K562 (cell line): ENCODE measurements at regions not wholly inside any gene's neighbourhood (a gene's known extent, or its start where the extent isn't known, plus 50 kb on each side); places are given as distances from the start of the nearest gene placed in this dataset.

Experiments used
- ATAC-seq: fragments of 200-7000 bp; cut with Tn5 transposase; 3 replicates; pipeline ENCODE4 v1.9.1; 2020; ENCODE audit warnings: moderate library complexity
- BruUV-seq: library from RNA; stranded (reverse); fragments of 400-500 nt; replicated peaks from 2 replicates; lab custom pipeline; 2021; lab: Mats Ljungman, UMichigan
- CTCF ChIA-PET: fragments of 300-600 bp; formaldehyde crosslinking; extraction: SDS; loops from one replicate; lab custom pipeline; 2021; ENCODE audit warnings: low intra/inter-chr PET ratio; lab: Yijun Ruan, JAX
- POLR2A ChIA-PET: fragments of 300-600, 350-650 bp; sonication (Branson Sonifier 250); formaldehyde crosslinking; extraction: SDS; loops from one replicate; lab custom pipeline; 2021; ENCODE audit warnings: antibody characterized with exemption, inconsistent platforms; lab: Yijun Ruan, JAX
- DNase-seq, 4 experiments: peaks; one replicate each; pipeline versions ENCODE4 v3.0.0 to v3.0.0-alpha.2; 2011 to 2018; ENCODE audit warnings: low spot score in 3 of 4, mixed read lengths in 3 of 4; ENCODE audit errors: extremely low read depth in 1 of 4
- FAIRE-seq: peaks from 2 replicates; lab custom pipeline; 2011; peaks lifted over from hg19 to GRCh38; lab: Jason Lieb, UNC
- H2AFZ ChIP-seq: 2 replicates; pipeline ENCODE4 v1.6.0; 2011; ENCODE audit warnings: low read depth, low read length, control low read depth, inconsistent platforms
- H3K27ac ChIP-seq: fragments of 200-600 bp; 3 replicates; pipeline ENCODE4 v1.8.0; 2011; ENCODE audit warnings: low read depth, mild to moderate bottlenecking, control low read depth, inconsistent platforms, low read length, moderate library complexity, mixed read lengths; ENCODE audit errors: extremely low read depth
- H3K27me3 ChIP-seq, 2 experiments: fragments of 300-600 bp in 1 of 2; 2 replicates in 1 of 2; 3 replicates in 1 of 2; pipeline versions ENCODE4 v1.6.0 to v1.8.0; 2011; ENCODE audit warnings: inconsistent platforms in 2 of 2, low read length in 2 of 2, mild to moderate bottlenecking in 1 of 2, mixed read lengths in 1 of 2, moderate library complexity in 1 of 2; ENCODE audit not compliant: control insufficient read depth in 2 of 2, insufficient read depth in 2 of 2
- H3K36me3 ChIP-seq: fragments of 300-600 bp; 3 replicates; pipeline ENCODE4 v1.8.0; 2011; ENCODE audit warnings: mild to moderate bottlenecking, low read length, inconsistent platforms; ENCODE audit not compliant: control insufficient read depth, insufficient read depth
- H3K4me1 ChIP-seq, 2 experiments: fragments of 200-600 bp in 1 of 2; replicated peaks in 1 of 2; 2 replicates in 1 of 2; 3 replicates in 1 of 2; pipeline versions ENCODE4 v1.5.1 to v1.8.0; 2011; ENCODE audit warnings: inconsistent platforms in 2 of 2, low read length in 2 of 2, mild to moderate bottlenecking in 1 of 2, mixed read lengths in 1 of 2, moderate library complexity in 1 of 2; ENCODE audit not compliant: control insufficient read depth in 2 of 2, insufficient read depth in 2 of 2
- H3K4me2 ChIP-seq: 2 replicates; pipeline ENCODE4 v1.6.1; 2011; ENCODE audit warnings: low read length, control low read depth, inconsistent platforms, mixed read lengths; ENCODE audit not compliant: insufficient read depth
- H3K4me3 ChIP-seq: fragments of 200-600 bp; sonication (generic), shearing (Covaris generic); 2 replicates; pipeline ENCODE4 v1.5.1; 2016; ENCODE audit warnings: control low read depth, inconsistent platforms
- H3K79me2 ChIP-seq: fragments of 200-600 bp; 3 replicates; pipeline ENCODE4 v1.8.0; 2011; ENCODE audit warnings: low read length, inconsistent platforms; ENCODE audit not compliant: control insufficient read depth, insufficient read depth
- H3K9ac ChIP-seq, 2 experiments: 2 replicates each; pipeline versions ENCODE4 v1.6.0 to v1.6.1; 2011; ENCODE audit warnings: low read depth in 2 of 2, low read length in 2 of 2, control low read depth in 1 of 2, inconsistent platforms in 1 of 2, mild to moderate bottlenecking in 1 of 2, mixed read lengths in 1 of 2; ENCODE audit not compliant: insufficient read depth in 1 of 2
- H3K9me1 ChIP-seq: one replicate; pipeline ENCODE4 v1.6.0; 2011; ENCODE audit warnings: inconsistent platforms, mild to moderate bottlenecking, low read length, moderate library complexity; ENCODE audit not compliant: control insufficient read depth, insufficient read depth
- H3K9me3 ChIP-seq: replicated peaks from 2 replicates; pipeline ENCODE4 v1.5.1; 2011; ENCODE audit warnings: low read depth, low read length, inconsistent platforms; ENCODE audit not compliant: control insufficient read depth, insufficient read depth
- H4K20me1 ChIP-seq: replicated peaks from 2 replicates; pipeline ENCODE4 v1.6.1; 2011; ENCODE audit warnings: low read length, inconsistent platforms, mixed read lengths; ENCODE audit not compliant: control insufficient read depth, insufficient read depth
- ATF6 ChIP-seq: sonication (generic); formaldehyde crosslinking; IDR thresholded peaks from 2 replicates; pipeline ENCODE4 v1.4.0; 2020; ENCODE audit warnings: mild to moderate bottlenecking, missing genetic modification reagents
- BRD4 ChIP-seq: fragments of 200-600 bp; sonication (generic); IDR thresholded peaks from 2 replicates; pipeline ENCODE4 v1.6.1; 2017; ENCODE audit warnings: inconsistent platforms
- ELF1 ChIP-seq: fragments of 200-800 bp; sonication (Bioruptor generic); IDR thresholded peaks from 2 replicates; pipeline ENCODE4 v1.6.1; 2016; ENCODE audit warnings: missing genetic modification characterization, missing compliant biosample characterization
- ETS2 ChIP-seq: IDR thresholded peaks from 2 replicates; pipeline ENCODE4 v1.6.1; 2016; ENCODE audit warnings: borderline replicate concordance, missing genetic modification characterization, mild to moderate bottlenecking, moderate library complexity, missing compliant biosample characterization; ENCODE audit not compliant: poor library complexity, severe bottlenecking
- JUND ChIP-seq, 2 experiments: IDR thresholded peaks; 2 replicates in 1 of 2; 3 replicates in 1 of 2; pipeline ENCODE4 v1.6.1; 2011; ENCODE audit warnings: borderline replicate concordance in 2 of 2, low read depth in 2 of 2, low read length in 2 of 2, improper control_type of control experiment in 1 of 2, missing biosample characterization in 1 of 2, missing genetic modification characterization in 1 of 2, missing genetic modification reagents in 1 of 2
- MYBL2 ChIP-seq, 2 experiments: fragments of 450-650 bp in 1 of 2; sonication (generic) in 1 of 2; formaldehyde crosslinking in 1 of 2; IDR thresholded peaks; 2 replicates each; pipeline versions ENCODE4 v1.6.1 to v1.8.1; 2017 to 2022; ENCODE audit warnings: borderline replicate concordance in 1 of 2, inconsistent platforms in 1 of 2, low read depth in 1 of 2, mild to moderate bottlenecking in 1 of 2, missing genetic modification reagents in 1 of 2, moderate library complexity in 1 of 2
- SMARCE1 ChIP-seq: fragments of 450-650 bp; IDR thresholded peaks from 2 replicates; pipeline ENCODE4 v1.7.1; 2016; ENCODE audit warnings: mild to moderate bottlenecking
- SRSF7 ChIP-seq: fragments of 200-400 bp; formaldehyde crosslinking; optimal IDR thresholded peaks from 2 replicates; pipeline ENCODE3; 2017; ENCODE audit warnings: mild to moderate bottlenecking, low read depth, low read length
- TOE1 ChIP-seq, 2 experiments: fragments of 450-650 bp in 1 of 2; sonication (generic) in 1 of 2; formaldehyde crosslinking in 1 of 2; IDR thresholded peaks; 2 replicates each; pipeline versions ENCODE4 v1.7.1 to v1.8.0; 2016 to 2022; ENCODE audit warnings: borderline replicate concordance in 2 of 2, mild to moderate bottlenecking in 2 of 2, antibody characterized with exemption in 1 of 2, inconsistent platforms in 1 of 2, low read depth in 1 of 2, missing genetic modification reagents in 1 of 2, moderate library complexity in 1 of 2
- WGBS: fragments of 100-300 bp; shearing (Covaris generic); methylation state at CpG from one replicate; pipeline ENCODE4 v1.1.6; 2016; ENCODE audit warnings: low coverage, mixed read lengths; ENCODE audit not compliant: insufficient coverage; ENCODE audit errors: missing lambda C conversion rate; 5-methylcytosine and 5-hydroxymethylcytosine counted together
- in situ Hi-C: fragments of 300-500 bp; cut with MboI; formaldehyde crosslinking; loops from 4 replicates; pipeline ENCODE4 v1.15.0; 2018; ENCODE audit warnings: inconsistent platforms, mixed read lengths
- intact Hi-C: fragments of 100-400 bp; cut with micrococcal nuclease; formaldehyde crosslinking; loops from 2 replicates; pipeline ENCODE4 v1.14.2; 2022
- TF ChIP-seq, protein P1 (sequence below): sonication (generic); formaldehyde crosslinking; IDR thresholded peaks from 2 replicates; pipeline ENCODE4 v1.8.0; 2022; ENCODE audit warnings: missing genetic modification reagents, mild to moderate bottlenecking, borderline replicate concordance

DNA sequence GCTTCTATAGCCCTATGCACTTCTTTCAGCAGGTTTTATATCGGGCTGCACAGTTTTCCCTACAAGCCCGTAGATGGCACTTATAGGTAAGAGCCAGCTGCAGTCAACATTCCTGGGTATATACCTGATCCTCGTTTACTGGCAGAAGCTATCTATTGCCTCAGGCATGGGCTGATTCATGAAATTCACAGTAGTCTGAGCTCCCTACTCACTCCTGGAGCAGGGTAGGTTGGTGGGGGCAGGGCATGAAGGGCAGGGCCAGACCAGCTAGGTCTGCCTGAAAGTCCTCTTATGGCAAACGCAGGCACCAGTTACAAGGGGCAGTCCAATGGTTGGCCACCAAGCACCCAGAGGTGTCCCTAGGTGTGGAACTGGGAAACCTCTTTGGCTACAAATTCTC is 345.8 kb downstream of the RPS29 start:
- POLR2A ChIA-PET = interaction anchor here (0.7 kb wide), 1 partner anchor 615 kb away, joined by 3 read pairs; no protein-coding TSS in a partner anchor
- BruUV-seq = no TSS peak
- Histone ChIP-seq H3K9me1 (no peaks in the 10 kb centered on the region), H3K4me2 (no peak overlapping the region), H3K36me3 (no peaks in the 10 kb centered on the region), H3K79me2 (no peaks in the 10 kb centered on the region), H4K20me1 (no peaks in the 10 kb centered on the region), H3K4me1 (no peaks in the 10 kb centered on the region), H3K9ac (no peak overlapping the region), H3K9me3 (no peaks in the 10 kb centered on the region), H2AFZ (no peak overlapping the region), H3K27ac (no peak overlapping the region), H3K27me3 (no peaks in the 10 kb centered on the region), H3K4me3 (no peak overlapping the region)
- intact Hi-C loops = no loop called here
- 0% methylated on average over 4 of the region's 4 CpGs for WGBS
- CTCF ChIA-PET = no interaction called here
- TF ChIP-seq MYBL2 (IDR thresholded peaks at IDR 0.05; ENCODE audit: low read depth) (no peak), MYBL2 (CRISPR knock-in tag; IDR thresholded peaks at IDR 0.05; ENCODE audit: borderline replicate concordance) (no peak), JUND (IDR thresholded peaks at IDR 0.05; ENCODE audit: borderline replicate concordance, low read depth, low read length) (no peak), JUND (tag; IDR thresholded peaks at IDR 0.05; ENCODE audit: borderline replicate concordance, low read depth, low read length) (no peak)
- no peak for FAIRE-seq
- in situ Hi-C loops = no loop called here
- DNase-seq = no peak
- ATAC-seq = no peak

GRCh38 chr14:49228552-49228951 is 357.6 kb downstream of the RPS29 start:
- no peaks in the 10 kb centered on the region for H4K20me1 ChIP-seq
- H3K4me1 ChIP-seq = no peaks in the 10 kb centered on the region
- in situ Hi-C loops (no loop called here), intact Hi-C loops (no loop called here)
- WGBS = 0% methylated on average over 4 of the region's 4 CpGs
- H3K9me3 ChIP-seq = no peaks in the 10 kb centered on the region
- no peak overlapping the region for H3K4me2 ChIP-seq
- no TSS peak for BruUV-seq
- no peak overlapping the region for H3K9ac ChIP-seq
- TF ChIP-seq SRSF7 (no peak), BRD4 (no peak), ETS2 (tag) (no peak), TOE1 (IDR thresholded peaks at IDR 0.05; ENCODE audit: borderline replicate concordance) (no peak), TOE1 (CRISPR knock-in tag; IDR thresholded peaks at IDR 0.05; ENCODE audit: borderline replicate concordance, low read depth) (no peak), ELF1 (tag) (no peak), SMARCE1 (no peak), ATF6 (CRISPR knock-in tag) (no peak)
- TF ChIP-seq, protein P1, sequence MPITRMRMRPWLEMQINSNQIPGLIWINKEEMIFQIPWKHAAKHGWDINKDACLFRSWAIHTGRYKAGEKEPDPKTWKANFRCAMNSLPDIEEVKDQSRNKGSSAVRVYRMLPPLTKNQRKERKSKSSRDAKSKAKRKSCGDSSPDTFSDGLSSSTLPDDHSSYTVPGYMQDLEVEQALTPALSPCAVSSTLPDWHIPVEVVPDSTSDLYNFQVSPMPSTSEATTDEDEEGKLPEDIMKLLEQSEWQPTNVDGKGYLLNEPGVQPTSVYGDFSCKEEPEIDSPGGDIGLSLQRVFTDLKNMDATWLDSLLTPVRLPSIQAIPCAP = no peak
- no peaks in the 10 kb centered on the region for H3K9me1 ChIP-seq
- H3K27ac ChIP-seq = no peak overlapping the region
- CTCF ChIA-PET = no interaction called here
- H3K79me2 ChIP-seq = no peaks in the 10 kb centered on the region
- no peak overlapping the region for H2AFZ ChIP-seq
- no peak for FAIRE-seq
- no peak for ATAC-seq
- DNase-seq = no peak
- POLR2A ChIA-PET = no interaction called here
- H3K36me3 ChIP-seq = no peaks in the 10 kb centered on the region
- H3K4me3 ChIP-seq = no peak overlapping the region
- no peaks in the 10 kb centered on the region for H3K27me3 ChIP-seq
